HL-60 (cell line): ENCODE measurements at regions not wholly inside any gene's neighbourhood (a gene's known extent, or its start where the extent isn't known, plus 50 kb on each side); places are given as distances from the start of the nearest gene placed in this dataset.
A peak's percentile ranks its signal among the peaks of the same experiment; 100 is the strongest.

Source experiments
- DNase-seq, 2 experiments: peaks; one replicate each; pipeline ENCODE4 v3.0.0-alpha.2; 2010 to 2020; ENCODE audit warnings: low read depth in 1 of 2, low spot score in 1 of 2
- H3K27ac ChIP-seq: fragments of 250-450 bp; sonication (Bioruptor Pico); replicated peaks from 2 replicates; pipeline ENCODE4 v1.5.1; 2020; ENCODE audit warnings: mild to moderate bottlenecking, moderate library complexity
- H3K27me3 ChIP-seq: fragments of 250-450 bp; sonication (Bioruptor Pico); 2 replicates; pipeline ENCODE4 v1.5.1; 2021; ENCODE audit warnings: mild to moderate bottlenecking, moderate library complexity; ENCODE audit not compliant: insufficient read depth, poor library complexity, severe bottlenecking
- H3K4me3 ChIP-seq: replicated peaks from 2 replicates; pipeline ENCODE4 v1.5.1; 2011; ENCODE audit warnings: mild to moderate bottlenecking, control low read depth, low read length; ENCODE audit not compliant: insufficient read depth
- GABPA ChIP-seq: IDR thresholded peaks from 2 replicates; pipeline ENCODE4 v1.6.1; 2012; ENCODE audit warnings: low read depth
- POLR2AphosphoS5 ChIP-seq: IDR thresholded peaks from 2 replicates; pipeline ENCODE4 v1.6.1; 2012; ENCODE audit warnings: low read depth
- SPI1 ChIP-seq: IDR thresholded peaks from 2 replicates; pipeline ENCODE4 v1.6.1; 2012; ENCODE audit warnings: low read depth, mild to moderate bottlenecking, borderline replicate concordance
- TF ChIP-seq, protein P1 (sequence below): IDR thresholded peaks from one replicate; pipeline ENCODE4 v1.5.1; 2011; ENCODE audit warnings: low read length, control low read depth, inconsistent platforms; ENCODE audit not compliant: insufficient read depth
- TF ChIP-seq, protein P2 (sequence below): IDR thresholded peaks from 2 replicates; pipeline ENCODE4 v1.6.1; 2012; ENCODE audit warnings: low read depth; ENCODE audit not compliant: insufficient replicate concordance

DNA sequence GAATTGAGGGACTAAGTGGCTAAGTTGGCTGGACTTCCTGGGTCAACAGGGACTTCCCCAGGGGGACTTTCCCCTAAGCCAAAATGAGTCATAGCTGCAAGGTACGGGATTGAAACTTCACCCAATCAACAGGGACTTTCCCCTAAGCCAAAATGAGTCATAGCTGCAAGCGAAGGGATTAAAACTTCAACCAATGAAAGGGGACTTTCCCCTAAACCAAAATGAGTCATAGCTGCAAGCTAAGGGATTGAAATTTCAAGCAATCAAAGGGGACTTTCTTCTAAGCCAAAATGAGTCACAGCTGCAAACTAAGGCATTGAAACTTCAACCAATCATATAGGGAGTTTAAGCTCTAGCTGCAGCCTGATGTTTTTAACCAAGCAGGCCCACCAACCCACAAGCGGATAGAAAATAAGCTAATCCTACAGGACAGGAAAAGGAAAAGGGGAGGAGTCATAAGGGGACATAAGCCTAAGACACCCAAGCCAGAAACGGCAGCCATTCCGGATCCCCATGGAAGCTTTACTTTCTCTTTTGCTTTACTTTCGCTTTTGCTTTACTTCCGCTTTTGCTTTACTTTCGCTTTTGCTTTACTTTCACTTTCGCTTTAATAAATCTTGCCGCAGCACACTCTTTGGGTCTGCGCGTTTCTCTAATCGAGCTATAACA is 1375.4 kb upstream of the CELF4 start:
- Histone ChIP-seq H3K27ac (peak overlapping the region; percentile 51), H3K4me3 (peak overlapping the region; percentile 15), H3K27me3 (no peaks in the 10 kb centered on the region)
- TF ChIP-seq GABPA: peak; percentile 38; the same call in 1 of the 2 replicates
- TF ChIP-seq, protein P1, sequence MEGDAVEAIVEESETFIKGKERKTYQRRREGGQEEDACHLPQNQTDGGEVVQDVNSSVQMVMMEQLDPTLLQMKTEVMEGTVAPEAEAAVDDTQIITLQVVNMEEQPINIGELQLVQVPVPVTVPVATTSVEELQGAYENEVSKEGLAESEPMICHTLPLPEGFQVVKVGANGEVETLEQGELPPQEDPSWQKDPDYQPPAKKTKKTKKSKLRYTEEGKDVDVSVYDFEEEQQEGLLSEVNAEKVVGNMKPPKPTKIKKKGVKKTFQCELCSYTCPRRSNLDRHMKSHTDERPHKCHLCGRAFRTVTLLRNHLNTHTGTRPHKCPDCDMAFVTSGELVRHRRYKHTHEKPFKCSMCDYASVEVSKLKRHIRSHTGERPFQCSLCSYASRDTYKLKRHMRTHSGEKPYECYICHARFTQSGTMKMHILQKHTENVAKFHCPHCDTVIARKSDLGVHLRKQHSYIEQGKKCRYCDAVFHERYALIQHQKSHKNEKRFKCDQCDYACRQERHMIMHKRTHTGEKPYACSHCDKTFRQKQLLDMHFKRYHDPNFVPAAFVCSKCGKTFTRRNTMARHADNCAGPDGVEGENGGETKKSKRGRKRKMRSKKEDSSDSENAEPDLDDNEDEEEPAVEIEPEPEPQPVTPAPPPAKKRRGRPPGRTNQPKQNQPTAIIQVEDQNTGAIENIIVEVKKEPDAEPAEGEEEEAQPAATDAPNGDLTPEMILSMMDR: no peak
- no peak; the same call in 1 of the 2 replicates for TF ChIP-seq SPI1
- TF ChIP-seq, protein P2, sequence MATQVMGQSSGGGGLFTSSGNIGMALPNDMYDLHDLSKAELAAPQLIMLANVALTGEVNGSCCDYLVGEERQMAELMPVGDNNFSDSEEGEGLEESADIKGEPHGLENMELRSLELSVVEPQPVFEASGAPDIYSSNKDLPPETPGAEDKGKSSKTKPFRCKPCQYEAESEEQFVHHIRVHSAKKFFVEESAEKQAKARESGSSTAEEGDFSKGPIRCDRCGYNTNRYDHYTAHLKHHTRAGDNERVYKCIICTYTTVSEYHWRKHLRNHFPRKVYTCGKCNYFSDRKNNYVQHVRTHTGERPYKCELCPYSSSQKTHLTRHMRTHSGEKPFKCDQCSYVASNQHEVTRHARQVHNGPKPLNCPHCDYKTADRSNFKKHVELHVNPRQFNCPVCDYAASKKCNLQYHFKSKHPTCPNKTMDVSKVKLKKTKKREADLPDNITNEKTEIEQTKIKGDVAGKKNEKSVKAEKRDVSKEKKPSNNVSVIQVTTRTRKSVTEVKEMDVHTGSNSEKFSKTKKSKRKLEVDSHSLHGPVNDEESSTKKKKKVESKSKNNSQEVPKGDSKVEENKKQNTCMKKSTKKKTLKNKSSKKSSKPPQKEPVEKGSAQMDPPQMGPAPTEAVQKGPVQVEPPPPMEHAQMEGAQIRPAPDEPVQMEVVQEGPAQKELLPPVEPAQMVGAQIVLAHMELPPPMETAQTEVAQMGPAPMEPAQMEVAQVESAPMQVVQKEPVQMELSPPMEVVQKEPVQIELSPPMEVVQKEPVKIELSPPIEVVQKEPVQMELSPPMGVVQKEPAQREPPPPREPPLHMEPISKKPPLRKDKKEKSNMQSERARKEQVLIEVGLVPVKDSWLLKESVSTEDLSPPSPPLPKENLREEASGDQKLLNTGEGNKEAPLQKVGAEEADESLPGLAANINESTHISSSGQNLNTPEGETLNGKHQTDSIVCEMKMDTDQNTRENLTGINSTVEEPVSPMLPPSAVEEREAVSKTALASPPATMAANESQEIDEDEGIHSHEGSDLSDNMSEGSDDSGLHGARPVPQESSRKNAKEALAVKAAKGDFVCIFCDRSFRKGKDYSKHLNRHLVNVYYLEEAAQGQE: no peak
- TF ChIP-seq POLR2AphosphoS5: no peak
- DNase-seq: peak; percentile 59 to 91

DNA sequence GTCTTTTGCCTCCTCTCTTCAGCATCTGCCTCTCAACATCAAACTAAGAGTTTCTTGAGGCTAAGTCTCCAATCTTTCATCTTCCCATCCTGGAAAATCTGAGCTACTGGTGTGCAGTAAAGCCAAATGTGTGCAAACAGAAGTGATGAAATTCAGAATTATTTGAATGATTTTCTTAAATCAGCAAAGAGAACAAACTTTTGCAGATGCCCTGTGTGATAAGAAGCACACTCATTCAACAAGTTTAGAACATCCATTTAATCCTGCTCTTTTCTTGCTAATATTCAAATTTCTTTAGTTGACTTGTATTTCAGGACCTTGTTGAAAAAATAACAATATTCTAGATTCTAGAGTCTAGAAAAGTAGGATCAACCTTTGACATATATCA is 1374.9 kb upstream of the CELF4 start:
- Histone ChIP-seq H3K27me3 (no peaks in the 10 kb centered on the region), H3K27ac (no peak overlapping the region), H3K4me3 (no peak overlapping the region)
- DNase-seq: no peak
- no peak for TF ChIP-seq GABPA
- no peak for TF ChIP-seq SPI1
- TF ChIP-seq, protein P1: no peak
- TF ChIP-seq, protein P2: no peak

DNA sequence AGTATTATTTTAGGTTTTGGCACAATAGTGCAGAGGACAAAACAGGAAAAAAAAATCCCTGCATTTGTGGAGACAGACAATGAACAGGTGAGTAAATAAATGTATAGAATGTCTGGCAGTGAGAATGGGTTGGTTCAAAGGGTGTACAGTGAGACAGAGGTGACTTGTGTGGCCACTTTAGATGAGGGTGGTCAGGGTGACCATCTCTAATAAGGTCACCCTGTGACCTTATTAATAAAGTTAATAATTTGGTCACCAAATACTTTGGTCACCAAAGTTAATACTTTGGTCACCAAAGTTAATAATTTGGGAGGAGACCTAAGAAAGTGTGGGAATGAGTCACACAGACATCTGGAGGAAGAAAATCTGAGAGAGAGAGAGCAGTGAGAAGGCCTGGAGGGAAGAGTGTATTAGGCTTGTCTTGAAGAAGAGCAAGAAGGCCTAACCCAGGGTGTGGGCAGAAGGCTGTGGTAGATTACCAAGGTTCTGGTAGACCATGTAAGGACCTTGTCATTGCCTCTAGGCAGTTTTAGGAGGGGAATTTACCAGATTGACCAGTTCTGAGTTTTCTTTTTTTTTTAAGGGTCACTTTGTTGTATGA is 1368.4 kb upstream of the CELF4 start:
- no peak for DNase-seq
- no peak overlapping the region for H3K4me3 ChIP-seq
- H3K27ac ChIP-seq: no peak overlapping the region
- TF ChIP-seq SPI1: no peak
- no peaks in the 10 kb centered on the region for H3K27me3 ChIP-seq

DNA sequence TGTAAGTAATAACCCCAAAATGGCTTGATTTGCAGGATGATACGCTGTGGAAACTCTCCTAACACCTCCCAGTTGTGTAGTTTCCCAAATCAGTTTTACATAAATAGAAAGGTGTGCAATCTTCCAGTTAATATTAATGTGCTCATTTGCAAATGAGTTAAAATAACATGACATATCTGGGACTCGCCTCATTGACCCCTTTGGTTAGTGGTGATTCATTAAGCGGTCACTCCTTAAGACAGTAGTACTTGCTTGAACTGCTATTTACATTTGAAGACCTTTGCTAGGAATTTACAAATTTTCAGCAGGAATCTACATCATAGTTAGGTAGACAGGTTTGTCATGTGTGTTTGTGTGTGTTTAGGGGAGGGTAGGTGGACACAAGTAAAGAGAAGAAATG is 1367.7 kb upstream of the CELF4 start:
- Histone ChIP-seq H3K4me3 (no peak overlapping the region), H3K27me3 (no peaks in the 10 kb centered on the region), H3K27ac (no peak overlapping the region)
- no peak for TF ChIP-seq SPI1
- TF ChIP-seq POLR2AphosphoS5: no peak
- TF ChIP-seq, protein P1: no peak
- no peak for TF ChIP-seq GABPA
- TF ChIP-seq, protein P2: no peak
- no peak for DNase-seq
